NCI-H2171 treated with DMSO at 0.1 percent for 48 hours (cell line): ENCODE measurements at regions not wholly inside any gene's neighbourhood (a gene's known extent, or its start where the extent isn't known, plus 50 kb on each side); places are given as distances from the start of the nearest gene placed in this dataset.

Source experiments
- DNase-seq: peaks from one replicate; lab custom pipeline; 2025; lab: John Stamatoyannopoulos, UW

GRCh38 chr9:4384750-4385149, 84.9 kb upstream of the GLIS3 start:
- DNase-seq: no peak

- peak; percentile 69 for DNase-seq
These were observed 83.0 kb upstream of the GLIS3 start for GRCh38 chr9:4382722-4383317.

GRCh38 chr9:4381744-4382143, 81.9 kb upstream of the GLIS3 start:
- DNase-seq: no peak

- DNase-seq: no peak
These were observed 80.5 kb upstream of the GLIS3 start for GRCh38 chr9:4380406-4380805.

GRCh38 chr9:4375424-4376200, 75.7 kb upstream of the GLIS3 start:
- peak; percentile 65 for DNase-seq

- no peak for DNase-seq
These were observed 71.2 kb upstream of the GLIS3 start for GRCh38 chr9:4371108-4371507.

- DNase-seq: no peak
These were observed 70.6 kb upstream of the GLIS3 start for GRCh38 chr9:4370501-4370900.

- peak; percentile 71 for DNase-seq
These were observed 66.9 kb upstream of the GLIS3 start for GRCh38 chr9:4366591-4367330.

GRCh38 chr9:4365055-4365454, 65.2 kb upstream of the GLIS3 start:
- DNase-seq: no peak

- no peak for DNase-seq
These were observed 62.4 kb upstream of the GLIS3 start for GRCh38 chr9:4362281-4362680.

- no peak for DNase-seq
These were observed 59.1 kb upstream of the GLIS3 start for GRCh38 chr9:4359016-4359415.

- no peak for DNase-seq
These were observed 58.1 kb upstream of the GLIS3 start for GRCh38 chr9:4357929-4358328.

GRCh38 chr9:4356306-4356705, 56.4 kb upstream of the GLIS3 start:
- no peak for DNase-seq

GRCh38 chr9:4353236-4353635, 53.4 kb upstream of the GLIS3 start:
- no peak for DNase-seq

- no peak for DNase-seq
These were observed 50.0 kb upstream of the GLIS3 start for GRCh38 chr9:4349816-4350418.
